H1 (cell line): ENCODE measurements at regions not wholly inside any gene's neighbourhood (a gene's known extent, or its start where the extent isn't known, plus 50 kb on each side); places are given as distances from the start of the nearest gene placed in this dataset.

ENCODE experiments used
- CTCF ChIA-PET: fragments of 300-600 bp; sonication (Branson Sonifier 250); formaldehyde crosslinking; loops from one replicate; lab custom pipeline; 2021; ENCODE audit not compliant: partially characterized antibody; lab: Charles Lee
- POLR2A ChIA-PET: fragments of 300-600 bp; sonication (Branson Sonifier 250); formaldehyde crosslinking; loops from one replicate; lab custom pipeline; 2021; ENCODE audit warnings: inconsistent platforms; ENCODE audit not compliant: partially characterized antibody; lab: Charles Lee
- DNase-seq, 2 experiments: peaks; one replicate each; pipeline versions ENCODE4 v3.0.0 to v3.0.0-alpha.2; 2010 to 2022; ENCODE audit warnings: low spot score in 2 of 2, low read depth in 1 of 2, mixed read lengths in 1 of 2
- FAIRE-seq: peaks from 2 replicates; lab custom pipeline; 2011; peaks lifted over from hg19 to GRCh38; lab: Jason Lieb, UNC
- H2AFZ ChIP-seq: 2 replicates; pipeline ENCODE4 v1.8.1; 2012; ENCODE audit warnings: low read length, inconsistent platforms
- H2AK5ac ChIP-seq: 2 replicates; pipeline ENCODE4 v1.6.1; 2013; ENCODE audit warnings: low read depth, low read length
- H2BK120ac ChIP-seq: replicated peaks from 2 replicates; pipeline ENCODE3; 2013; ENCODE audit warnings: low read depth, low read length, inconsistent platforms
- H2BK12ac ChIP-seq: 2 replicates; pipeline ENCODE4 v1.6.1; 2013; ENCODE audit warnings: low read depth, low read length
- H2BK15ac ChIP-seq: 2 replicates; pipeline ENCODE4 v1.6.1; 2013; ENCODE audit warnings: low read length
- H2BK20ac ChIP-seq: 2 replicates; pipeline ENCODE4 v1.6.1; 2013; ENCODE audit warnings: low read length
- H2BK5ac ChIP-seq: 2 replicates; pipeline ENCODE4 v1.6.1; 2013; ENCODE audit warnings: low read depth, low read length
- H3K14ac ChIP-seq: 2 replicates; pipeline ENCODE4 v1.6.1; 2013; ENCODE audit warnings: inconsistent platforms; ENCODE audit not compliant: insufficient read length
- H3K18ac ChIP-seq: 2 replicates; pipeline ENCODE4 v1.6.1; 2013; ENCODE audit warnings: low read length; ENCODE audit errors: extremely low read depth
- H3K23ac ChIP-seq: 2 replicates; pipeline ENCODE4 v1.6.1; 2013; ENCODE audit warnings: inconsistent platforms; ENCODE audit not compliant: insufficient read length
- H3K23me2 ChIP-seq: 2 replicates; pipeline ENCODE4 v1.6.1; 2013; ENCODE audit warnings: low read depth, low read length
- H3K27ac ChIP-seq: 2 replicates; pipeline ENCODE4 v1.6.1; 2011; ENCODE audit warnings: low read depth, low read length, inconsistent platforms
- H3K27me3 ChIP-seq, 4 experiments: replicated peaks in 1 of 4; 1 replicate in 1 of 4; 2 replicates in 3 of 4; pipeline versions ENCODE4 v1.6.1 to v1.8.1; 2011 to 2013; ENCODE audit warnings: low read length in 3 of 4, mild to moderate bottlenecking in 3 of 4, inconsistent platforms in 2 of 4, mixed read lengths in 2 of 4, moderate library complexity in 1 of 4; ENCODE audit not compliant: control insufficient read depth in 3 of 4, insufficient read depth in 3 of 4; ENCODE audit errors: extremely low read depth in 1 of 4
- H3K36me3 ChIP-seq, 4 experiments: 2 replicates each; pipeline versions ENCODE4 v1.6.1 to v1.8.1; 2011 to 2013; ENCODE audit warnings: mild to moderate bottlenecking in 4 of 4, low read length in 3 of 4, moderate library complexity in 2 of 4, control low read depth in 1 of 4, inconsistent platforms in 1 of 4; ENCODE audit not compliant: insufficient read depth in 4 of 4, control insufficient read depth in 2 of 4
- H3K4ac ChIP-seq: replicated peaks from 2 replicates; pipeline ENCODE3; 2013; ENCODE audit warnings: low read length, low read depth, mixed read lengths, inconsistent platforms; ENCODE audit not compliant: insufficient read length
- H3K4me1 ChIP-seq, 4 experiments: replicated peaks in 1 of 4; 1 replicate in 1 of 4; 2 replicates in 3 of 4; pipeline versions ENCODE4 v1.6.1 to v1.8.1; 2011 to 2013; ENCODE audit warnings: low read length in 3 of 4, inconsistent platforms in 2 of 4, mixed read lengths in 1 of 4; ENCODE audit not compliant: insufficient read depth in 4 of 4, control insufficient read depth in 3 of 4
- H3K4me2 ChIP-seq, 2 experiments: 2 replicates each; pipeline versions ENCODE4 v1.6.1 to v1.8.1; 2011 to 2013; ENCODE audit warnings: low read depth in 2 of 2, low read length in 2 of 2, control low read depth in 1 of 2, inconsistent platforms in 1 of 2, mild to moderate bottlenecking in 1 of 2; ENCODE audit not compliant: insufficient read depth in 1 of 2
- H3K4me3 ChIP-seq, 4 experiments: fragments of 200-600, 300-600 bp in 1 of 4; sonication (generic), shearing (Covaris generic), sonication (Bioruptor Twin) in 1 of 4; 2 replicates each; pipeline versions ENCODE4 v1.5.1 to v1.8.1; 2011 to 2016; ENCODE audit warnings: low read length in 4 of 4, low read depth in 3 of 4, control low read depth in 2 of 4, inconsistent platforms in 2 of 4, mild to moderate bottlenecking in 2 of 4, mixed read lengths in 1 of 4, moderate library complexity in 1 of 4; ENCODE audit not compliant: insufficient read depth in 2 of 4; ENCODE audit errors: extremely low read depth in 1 of 4
- H3K56ac ChIP-seq: replicated peaks from 2 replicates; pipeline ENCODE3; 2013; ENCODE audit warnings: low read depth, mild to moderate bottlenecking, mixed read lengths, low read length, inconsistent platforms; ENCODE audit not compliant: insufficient read length
- H3K79me1 ChIP-seq: 2 replicates; pipeline ENCODE4 v1.6.1; 2013; ENCODE audit warnings: low read depth, low read length, control low read depth
- H3K79me2 ChIP-seq, 2 experiments: 2 replicates each; pipeline versions ENCODE4 v1.6.1 to v1.8.1; 2012 to 2013; ENCODE audit warnings: low read length in 2 of 2, mild to moderate bottlenecking in 2 of 2, inconsistent platforms in 1 of 2; ENCODE audit not compliant: insufficient read depth in 2 of 2, control insufficient read depth in 1 of 2
- H3K9ac ChIP-seq, 4 experiments: replicated peaks in 1 of 4; 1 replicate in 1 of 4; 2 replicates in 3 of 4; pipeline versions ENCODE4 v1.6.1 to v1.8.1; 2011 to 2013; ENCODE audit warnings: low read depth in 3 of 4, low read length in 3 of 4, control low read depth in 2 of 4, mild to moderate bottlenecking in 2 of 4, moderate library complexity in 2 of 4, inconsistent platforms in 1 of 4; ENCODE audit errors: extremely low read depth in 1 of 4
- H3K9me3 ChIP-seq, 2 experiments: 2 replicates each; pipeline versions ENCODE4 v1.6.1 to v1.8.1; 2012 to 2013; ENCODE audit warnings: mild to moderate bottlenecking in 2 of 2, moderate library complexity in 2 of 2, control low read depth in 1 of 2, inconsistent platforms in 1 of 2, low read depth in 1 of 2, low read length in 1 of 2, mixed read lengths in 1 of 2; ENCODE audit not compliant: insufficient read depth in 2 of 2
- H4K20me1 ChIP-seq, 2 experiments: replicated peaks in 1 of 2; 2 replicates each; pipeline versions ENCODE3 to v1.8.1; 2011 to 2013; ENCODE audit warnings: inconsistent platforms in 2 of 2, low read length in 2 of 2, mild to moderate bottlenecking in 1 of 2; ENCODE audit not compliant: insufficient read depth in 2 of 2, control insufficient read depth in 1 of 2
- H4K5ac ChIP-seq: 2 replicates; pipeline ENCODE4 v1.6.1; 2013; ENCODE audit warnings: low read length, low read depth, mixed read lengths, inconsistent platforms; ENCODE audit not compliant: insufficient read length
- H4K8ac ChIP-seq: 2 replicates; pipeline ENCODE4 v1.8.0; 2013; ENCODE audit warnings: mild to moderate bottlenecking, moderate library complexity, low read length, inconsistent platforms; ENCODE audit not compliant: insufficient read depth; ENCODE audit errors: extremely low read depth
- H4K91ac ChIP-seq: replicated peaks from 2 replicates; pipeline ENCODE3; 2013; ENCODE audit warnings: low read length, mixed read lengths, inconsistent platforms; ENCODE audit not compliant: insufficient read length
- BRCA1 ChIP-seq: IDR thresholded peaks from 2 replicates; pipeline ENCODE4 v1.6.1; 2012; ENCODE audit warnings: low read depth, low read length, improper control_type of control experiment
- CBX8 ChIP-seq: fragments of 300-800, 300-1000 bp; sonication (generic); IDR thresholded peaks from 2 replicates; pipeline ENCODE4 v1.7.1; 2016; ENCODE audit warnings: low read depth, low read length, borderline replicate concordance
- EP300 ChIP-seq, 2 experiments: IDR thresholded peaks; 1 replicate in 1 of 2; 2 replicates in 1 of 2; pipeline ENCODE4 v1.6.1; 2011 to 2012; ENCODE audit warnings: low read depth in 2 of 2, low read length in 2 of 2, mild to moderate bottlenecking in 2 of 2, borderline replicate concordance in 1 of 2, inconsistent platforms in 1 of 2, moderate library complexity in 1 of 2
- HDAC2 ChIP-seq, 2 experiments: fragments of 300-600 bp in 1 of 2; sonication (generic) in 1 of 2; IDR thresholded peaks; 2 replicates each; pipeline ENCODE4 v1.6.1; 2011 to 2012; ENCODE audit warnings: low read depth in 2 of 2, low read length in 2 of 2, mild to moderate bottlenecking in 2 of 2, moderate library complexity in 2 of 2, borderline replicate concordance in 1 of 2, inconsistent platforms in 1 of 2
- JUND ChIP-seq: IDR thresholded peaks from 2 replicates; pipeline ENCODE4 v1.6.1; 2011; ENCODE audit warnings: mild to moderate bottlenecking, improper control_type of control experiment, low read length
- KDM4A ChIP-seq: IDR thresholded peaks from one replicate; pipeline ENCODE4 v1.7.1; 2012; ENCODE audit warnings: low read depth, mild to moderate bottlenecking, moderate library complexity, low read length, inconsistent platforms; ENCODE audit not compliant: severe bottlenecking
- POLR2AphosphoS5 ChIP-seq: IDR thresholded peaks from 2 replicates; pipeline ENCODE4 v1.6.1; 2011; ENCODE audit warnings: low read depth, low read length
- POU5F1 ChIP-seq: IDR thresholded peaks from 2 replicates; pipeline ENCODE4 v1.6.1; 2011; ENCODE audit warnings: low read depth, mild to moderate bottlenecking, low read length, moderate library complexity
- RAD21 ChIP-seq, 2 experiments: IDR thresholded peaks in 1 of 2; conservative IDR thresholded peaks in 1 of 2; 2 replicates each; pipeline ENCODE4 v1.6.1; 2011; ENCODE audit warnings: low read depth in 2 of 2, low read length in 2 of 2, improper control_type of control experiment in 1 of 2, inconsistent platforms in 1 of 2, mild to moderate bottlenecking in 1 of 2, moderate library complexity in 1 of 2
- RNF2 ChIP-seq: fragments of 200-900, 300-1000 bp; sonication (generic); IDR thresholded peaks from 2 replicates; pipeline ENCODE4 v1.7.1; 2016; ENCODE audit warnings: borderline replicate concordance, low read depth, mild to moderate bottlenecking, antibody characterized with exemption, low read length; ENCODE audit not compliant: poor library complexity, severe bottlenecking; ENCODE audit errors: missing control alignments
- USF2 ChIP-seq: IDR thresholded peaks from 2 replicates; pipeline ENCODE4 v1.6.1; 2011; ENCODE audit warnings: low read length, improper control_type of control experiment
- YY1 ChIP-seq: IDR thresholded peaks from 2 replicates; pipeline ENCODE4 v1.6.1; 2011; ENCODE audit warnings: low read depth, mild to moderate bottlenecking, low read length
- ZNF274 ChIP-seq: IDR thresholded peaks from 2 replicates; pipeline ENCODE4 v1.7.0; 2012; ENCODE audit warnings: low read length, borderline replicate concordance; ENCODE audit errors: extremely low read depth
- WGBS, 2 experiments: shearing (Covaris generic) in 1 of 2; methylation state at CpG; one replicate each; pipeline versions ENCODE4 v1.1.6 to v1.1.7; 2013 to 2015; ENCODE audit warnings: low lambda C conversion rate in 2 of 2, mixed read lengths in 2 of 2, inconsistent platforms in 1 of 2, low coverage in 1 of 2, missing lambda C conversion rate in 1 of 2; ENCODE audit not compliant: insufficient replicate concordance in 2 of 2, insufficient coverage in 1 of 2, insufficient read length in 1 of 2; ENCODE audit errors: extremely low coverage in 1 of 2, missing lambda C conversion rate in 1 of 2; 5-methylcytosine and 5-hydroxymethylcytosine counted together

DNA sequence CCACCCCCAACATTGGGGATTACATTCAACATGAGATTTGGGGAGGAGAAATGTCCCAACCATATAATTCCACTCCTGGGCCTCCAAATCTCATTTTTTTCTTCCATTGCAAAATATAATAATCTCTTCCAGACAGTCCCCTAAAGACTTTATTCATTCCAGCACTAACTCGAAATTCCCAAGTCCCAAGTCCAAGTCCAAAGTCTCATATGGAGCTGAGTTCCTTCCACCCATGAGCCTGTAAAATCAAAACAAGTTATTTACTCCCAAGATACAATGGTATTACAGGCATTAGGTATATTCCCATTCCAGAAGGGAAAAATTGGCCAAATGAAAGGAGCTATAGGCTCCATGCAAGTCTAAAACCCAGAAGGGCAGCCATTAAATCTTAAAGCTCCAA lies 56.7 kb downstream of the P2RY1 start:
- POLR2A ChIA-PET: no interaction called here
- no peak for FAIRE-seq
- H3K36me3 ChIP-seq: no peaks in the 10 kb centered on the region
- no peak overlapping the region for H3K4ac ChIP-seq
- H2BK120ac ChIP-seq: no peak overlapping the region
- no peak overlapping the region for H3K23ac ChIP-seq
- no peaks in the 10 kb centered on the region for H3K4me1 ChIP-seq
- no peak overlapping the region for H2BK5ac ChIP-seq
- H3K9ac ChIP-seq: no peak overlapping the region
- no peak overlapping the region for H3K4me2 ChIP-seq
- H4K8ac ChIP-seq: no peak overlapping the region
- H2AFZ ChIP-seq: no peak overlapping the region
- no peaks in the 10 kb centered on the region for H3K79me1 ChIP-seq
- WGBS, 2 experiments: 94% methylated on average over 1 of the region's 1 CpG; no CpG with 5 or more reads in 1 of the 2 experiments
- no peak overlapping the region for H3K14ac ChIP-seq
- no peak overlapping the region for H2BK20ac ChIP-seq
- H3K18ac ChIP-seq: no peak overlapping the region
- no peak overlapping the region for H3K56ac ChIP-seq
- no peak overlapping the region for H2BK12ac ChIP-seq
- H3K27me3 ChIP-seq: no peaks in the 10 kb centered on the region
- CTCF ChIA-PET: no interaction called here
- H3K23me2 ChIP-seq: no peaks in the 10 kb centered on the region
- H2AK5ac ChIP-seq: no peak overlapping the region
- no peaks in the 10 kb centered on the region for H4K20me1 ChIP-seq
- no peaks in the 10 kb centered on the region for H3K79me2 ChIP-seq
- no peak overlapping the region for H3K4me3 ChIP-seq
- no peak overlapping the region for H2BK15ac ChIP-seq
- H4K91ac ChIP-seq: no peak overlapping the region
- no peak for DNase-seq
- H4K5ac ChIP-seq: no peak overlapping the region
- H3K9me3 ChIP-seq: no peaks in the 10 kb centered on the region
- no peak overlapping the region for H3K27ac ChIP-seq
- TF ChIP-seq JUND: no peak
- TF ChIP-seq RNF2: no peak
- no peak for TF ChIP-seq BRCA1
- no peak for TF ChIP-seq YY1
- TF ChIP-seq POLR2AphosphoS5: no peak
- no peak for TF ChIP-seq POU5F1
- TF ChIP-seq CBX8: no peak
- TF ChIP-seq USF2: no peak
- no peak for TF ChIP-seq ZNF274
- TF ChIP-seq RAD21 (IDR thresholded peaks at IDR 0.05 in 1 of 2, conservative IDR thresholded peaks at IDR 0.05 in 1 of 2; ENCODE audit: low read depth in 2 of 2, low read length in 2 of 2): no peak
- TF ChIP-seq EP300 (IDR thresholded peaks at IDR 0.05; ENCODE audit: borderline replicate concordance in 1 of 2, low read depth in 2 of 2, low read length in 2 of 2): no peak
- no peak for TF ChIP-seq KDM4A
- no peak for TF ChIP-seq HDAC2 (IDR thresholded peaks at IDR 0.05; ENCODE audit: borderline replicate concordance in 1 of 2, low read depth in 2 of 2, low read length in 2 of 2)
